ENCODE measurements at regions not wholly inside any gene's neighbourhood (a gene's known extent, or its start where the extent isn't known, plus 50 kb on each side); places are given as distances from the start of the nearest gene placed in this dataset.

DNA sequence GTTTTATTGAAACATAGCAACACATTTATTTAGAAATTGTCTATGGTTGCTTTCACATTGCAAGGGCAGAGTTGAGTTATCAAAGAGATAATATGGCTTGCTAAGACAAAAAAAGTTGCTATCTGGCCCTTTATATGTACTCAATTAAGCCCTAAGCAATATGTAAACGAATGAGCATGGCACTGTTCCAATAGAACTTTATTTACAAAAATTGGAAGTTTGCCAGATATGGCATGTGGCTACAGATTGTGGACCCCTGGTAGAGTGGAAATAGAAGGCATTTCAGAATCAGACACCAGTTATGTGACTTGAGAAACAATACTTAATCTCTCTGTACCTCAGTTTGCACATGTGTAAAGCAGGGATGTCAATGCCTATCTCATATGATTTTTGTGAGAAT is 515.6 kb upstream of the SGO1 start:
- no peak for DNase-seq (ENCODE audit: low read depth, low spot score)

DNA sequence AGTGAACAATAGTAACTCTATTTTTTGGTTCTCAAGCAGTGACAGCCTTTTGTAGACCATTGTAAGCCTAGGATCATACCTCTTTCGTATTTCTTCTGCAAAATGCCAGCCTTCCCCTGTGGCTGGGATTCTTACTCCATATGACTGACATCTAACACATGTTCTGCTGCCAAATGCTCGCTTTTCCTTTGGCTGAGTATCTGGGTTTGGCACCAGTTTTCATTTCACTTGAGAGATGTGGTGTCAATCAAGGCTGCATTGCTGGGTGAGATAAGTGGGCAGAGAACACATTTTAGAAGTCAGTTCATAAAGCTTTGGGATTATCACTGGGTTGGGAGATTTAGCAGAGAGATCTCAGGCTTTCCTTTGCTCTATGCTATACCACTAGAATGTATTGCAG is 514.7 kb upstream of the SGO1 start:
- no peak for DNase-seq (ENCODE audit: low read depth, low spot score)
- H3K4me3 ChIP-seq (ENCODE audit: low read length) = no peak overlapping the region

More for the DNA sequence above, 515.6 kb upstream of the SGO1 start:
- H3K4me3 ChIP-seq (ENCODE audit: low read length) = no peak overlapping the region

DNA sequence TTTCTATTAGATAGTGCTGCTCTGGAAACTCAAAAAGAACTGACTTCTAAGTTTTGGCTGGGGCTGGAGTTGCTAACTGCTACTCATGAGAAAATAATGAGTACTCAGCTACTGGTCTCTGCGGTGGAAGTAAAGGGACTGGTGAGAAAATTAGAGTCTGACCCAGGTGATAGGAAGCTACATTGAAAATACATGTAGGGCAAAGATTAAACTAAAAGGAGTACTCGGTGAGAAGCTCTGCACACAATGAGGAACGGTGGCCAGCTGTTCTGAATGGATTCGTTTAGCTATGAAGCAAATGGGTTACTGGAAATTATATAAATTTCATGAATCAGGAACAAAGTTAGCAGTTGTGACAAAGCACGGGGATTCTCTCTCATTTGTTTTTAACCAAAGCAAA is 512.9 kb upstream of the SGO1 start:
- no peak overlapping the region for H3K4me3 ChIP-seq (ENCODE audit: low read length)
- no peak for DNase-seq (ENCODE audit: low read depth, low spot score)

DNA sequence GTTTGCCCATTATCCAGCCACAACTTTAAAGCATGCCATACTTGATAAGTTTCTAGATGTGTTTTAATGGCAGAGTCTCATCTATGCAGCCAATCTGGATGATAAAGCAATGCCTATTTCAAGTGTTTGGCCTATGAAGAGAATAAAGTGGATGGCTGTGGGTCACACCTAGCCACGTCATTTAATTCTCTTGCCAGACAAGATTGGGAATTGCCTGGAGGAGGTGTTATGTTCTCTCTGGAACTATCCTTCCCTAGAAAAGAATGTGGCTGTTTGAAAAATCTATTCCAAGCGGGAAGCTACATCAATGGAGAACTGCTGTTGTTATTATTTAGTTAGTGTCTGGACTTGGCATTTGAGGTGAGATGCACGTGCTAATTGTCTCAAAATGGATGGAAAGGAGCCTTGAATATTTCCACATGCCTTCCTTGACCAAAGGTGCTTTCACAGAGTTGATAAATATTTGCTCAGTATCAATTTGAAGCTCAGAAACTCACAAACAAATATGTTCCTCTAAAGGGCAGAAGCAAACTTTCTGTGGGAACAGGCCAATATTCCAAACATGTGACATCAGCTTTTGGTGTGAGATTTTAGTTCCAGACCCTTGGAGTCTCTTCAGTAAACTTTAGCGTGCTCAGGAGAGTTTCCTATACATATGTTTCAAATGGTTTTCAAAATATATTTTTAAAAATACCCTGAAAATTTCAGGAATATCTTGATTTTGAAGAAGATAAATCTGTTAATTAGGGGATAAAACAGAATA is 510.6 kb upstream of the SGO1 start:
- DNase-seq (ENCODE audit: low read depth, low spot score) = no peak
- H3K4me3 ChIP-seq (ENCODE audit: low read length) = no peak overlapping the region

DNA sequence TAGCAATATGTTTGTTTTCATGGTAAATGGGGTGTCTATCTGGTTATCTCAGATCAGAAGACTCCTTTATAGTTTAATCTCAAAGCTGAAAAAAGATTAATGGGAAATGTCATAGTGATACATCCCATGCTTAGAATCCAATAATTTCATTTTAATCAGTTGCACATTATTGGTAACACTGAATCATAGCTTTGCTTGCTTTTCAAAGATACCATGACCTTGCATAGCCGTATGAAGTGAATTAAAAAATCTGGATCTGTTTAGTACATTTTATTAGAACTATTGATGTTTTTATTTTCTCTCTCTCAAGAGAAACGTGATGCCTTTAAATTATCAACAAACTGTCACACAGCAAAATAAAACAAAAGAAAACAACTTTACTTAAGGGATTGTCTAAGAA is 506.7 kb upstream of the SGO1 start:
- no peak overlapping the region for H3K4me3 ChIP-seq (ENCODE audit: low read length)
- DNase-seq (ENCODE audit: low read depth, low spot score) = no peak

DNA sequence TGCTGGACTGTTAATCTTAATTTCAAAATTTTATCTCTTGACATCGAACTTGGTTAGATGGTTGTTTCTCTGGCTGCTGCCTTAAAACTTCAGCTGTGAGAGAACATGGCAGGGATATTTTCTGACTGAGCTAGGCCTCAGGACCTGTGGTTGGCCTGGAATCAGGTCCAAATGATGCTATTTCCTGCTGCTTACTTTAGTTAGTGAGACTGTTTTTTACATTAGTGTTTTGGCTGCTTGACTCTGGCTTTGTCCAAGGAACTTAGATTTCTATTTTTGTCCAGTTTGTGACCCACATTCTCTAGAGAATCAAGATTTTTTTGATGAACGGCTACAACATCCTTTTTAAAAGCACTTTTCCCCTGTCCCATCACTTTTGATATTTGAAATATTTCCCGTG is 497.9 kb upstream of the SGO1 start:
- no peak for DNase-seq (ENCODE audit: low read depth, low spot score)

DNA sequence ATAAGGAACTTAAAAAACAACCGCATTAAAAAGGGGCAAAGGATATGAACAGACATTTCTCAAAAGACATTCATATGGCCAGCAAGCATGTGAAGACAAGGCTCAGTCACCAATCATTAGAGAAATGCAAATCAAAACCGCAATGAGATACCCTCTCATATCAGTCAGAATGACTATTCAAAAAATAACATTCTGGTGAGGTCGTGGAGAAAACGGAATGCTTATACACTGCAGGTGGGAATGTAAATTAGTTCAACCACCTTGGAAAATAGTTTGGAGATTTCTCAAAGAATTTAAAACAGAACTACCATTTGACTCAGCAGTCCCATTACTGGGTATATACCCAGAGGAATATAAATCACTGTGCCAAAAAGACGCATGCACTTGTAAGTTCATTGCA is 496.6 kb upstream of the SGO1 start:
- no peak overlapping the region for H3K4me3 ChIP-seq (ENCODE audit: low read length)
- no peak for DNase-seq (ENCODE audit: low read depth, low spot score)

More for the DNA sequence above, 497.9 kb upstream of the SGO1 start:
- no peak overlapping the region for H3K4me3 ChIP-seq (ENCODE audit: low read length)

DNA sequence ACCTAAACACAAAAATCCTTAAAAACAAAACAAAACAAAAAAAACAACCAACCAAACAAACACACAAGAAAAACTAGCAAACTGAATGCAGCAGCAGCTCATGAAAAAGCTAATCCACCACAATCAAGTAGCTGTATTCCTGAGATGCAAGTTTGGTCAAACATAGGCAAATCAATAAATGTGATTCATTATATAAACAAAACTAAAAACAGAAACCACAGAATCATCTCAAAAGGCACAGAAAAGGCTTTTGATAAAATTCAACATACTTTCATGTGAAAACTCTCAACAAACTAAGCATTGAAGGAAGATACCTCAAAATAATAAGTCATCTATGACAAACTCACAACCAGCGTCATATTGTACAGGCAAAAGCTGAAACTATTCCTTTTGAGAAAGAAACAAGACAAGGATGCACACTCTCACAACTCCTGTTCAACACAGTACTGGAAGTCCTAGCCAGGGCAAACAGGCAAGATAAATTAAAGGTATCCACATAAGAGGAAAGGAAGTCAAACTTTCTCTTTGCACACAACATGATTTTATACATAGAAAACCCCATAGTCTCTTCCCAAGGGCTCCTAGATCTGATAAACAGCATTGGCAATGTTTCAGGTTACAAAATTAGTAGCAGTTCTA is 495.1 kb upstream of the SGO1 start:
- DNase-seq (ENCODE audit: low read depth, low spot score) = no peak
- no peak overlapping the region for H3K4me3 ChIP-seq (ENCODE audit: low read length)

DNA sequence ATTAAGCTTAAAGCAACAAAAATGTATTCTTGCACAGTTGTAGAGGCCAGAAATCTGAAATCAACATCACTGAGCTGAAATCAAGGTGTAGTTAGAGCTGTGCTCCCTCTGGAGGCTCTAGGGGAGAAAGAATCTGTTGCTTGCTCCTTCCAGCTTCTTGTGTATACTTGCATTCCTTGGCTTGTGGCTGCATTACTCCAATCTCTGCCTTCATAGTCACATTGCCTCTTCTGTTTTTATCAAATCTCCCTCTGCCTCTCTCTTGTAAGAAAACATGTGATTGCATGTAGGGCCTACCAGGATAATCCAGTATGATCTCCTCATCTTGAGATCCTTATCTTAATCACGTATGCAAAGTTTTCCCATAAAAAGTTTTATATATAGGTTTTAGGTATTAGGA is 487.9 kb upstream of the SGO1 start:
- DNase-seq (ENCODE audit: low read depth, low spot score) = no peak
- H3K4me3 ChIP-seq (ENCODE audit: low read length) = no peak overlapping the region

DNA sequence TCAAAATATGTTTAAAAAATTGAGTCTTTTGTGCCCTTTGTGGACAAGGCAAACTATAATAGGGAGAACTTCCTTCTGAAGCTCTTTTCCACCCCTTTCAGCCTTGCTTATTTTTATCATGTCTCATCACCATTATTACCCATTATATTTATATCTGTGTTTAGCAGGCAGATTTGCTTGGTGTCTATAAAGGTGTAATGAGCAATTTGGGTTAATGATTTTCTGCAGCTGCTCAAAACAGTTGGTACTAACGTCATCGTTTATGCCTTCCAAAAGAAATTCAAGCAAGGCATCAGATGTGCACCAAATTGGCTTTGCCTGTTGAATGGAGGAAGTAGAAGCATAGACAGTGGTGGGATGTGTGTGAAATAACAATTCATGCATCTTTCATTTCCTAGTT is 483.7 kb upstream of the SGO1 start:
- no peak overlapping the region for H3K4me3 ChIP-seq (ENCODE audit: low read length)
- no peak for DNase-seq (ENCODE audit: low read depth, low spot score)

DNA sequence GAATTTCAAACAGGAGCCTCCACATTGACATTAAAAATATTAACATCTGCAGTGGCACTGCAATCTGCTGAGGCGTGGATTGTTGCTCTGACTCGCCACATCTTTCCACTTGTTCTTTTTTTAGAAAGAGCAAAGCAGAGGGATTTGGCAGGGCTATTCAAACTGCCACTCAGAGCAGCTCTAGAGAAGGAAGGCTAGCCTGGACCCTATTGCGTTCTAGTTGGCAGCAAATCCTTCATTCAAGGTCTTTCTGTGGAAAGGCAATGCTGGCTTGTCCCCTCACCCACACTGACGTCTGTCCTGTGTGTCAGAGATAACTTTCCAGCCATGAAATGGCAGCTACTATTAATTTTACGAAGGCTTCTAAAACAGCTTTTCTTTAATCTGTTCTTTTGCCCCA is 483.2 kb upstream of the SGO1 start:
- DNase-seq (ENCODE audit: low read depth, low spot score) = no peak
- no peak overlapping the region for H3K4me3 ChIP-seq (ENCODE audit: low read length)

DNA sequence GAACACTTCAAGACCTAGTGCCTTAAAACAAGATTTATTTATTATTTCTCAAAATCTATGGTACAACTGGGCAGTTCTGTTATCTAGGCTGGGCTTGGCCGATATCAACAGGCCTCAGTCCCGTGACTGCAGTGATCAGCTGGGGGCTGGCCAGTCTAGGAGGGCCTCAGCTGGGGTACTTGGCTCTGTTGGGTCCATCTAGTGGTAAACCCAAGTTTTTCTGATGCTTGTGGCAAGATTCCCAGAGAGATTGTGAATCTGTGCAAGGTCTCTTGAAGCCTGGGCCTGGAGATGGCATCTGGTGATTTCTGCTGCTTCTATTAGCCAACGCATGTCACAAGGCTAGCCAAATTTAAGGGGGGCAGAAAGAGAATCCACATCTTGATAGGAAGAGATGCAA is 482.4 kb upstream of the SGO1 start:
- no peak overlapping the region for H3K4me3 ChIP-seq (ENCODE audit: low read length)
- no peak for DNase-seq (ENCODE audit: low read depth, low spot score)

DNA sequence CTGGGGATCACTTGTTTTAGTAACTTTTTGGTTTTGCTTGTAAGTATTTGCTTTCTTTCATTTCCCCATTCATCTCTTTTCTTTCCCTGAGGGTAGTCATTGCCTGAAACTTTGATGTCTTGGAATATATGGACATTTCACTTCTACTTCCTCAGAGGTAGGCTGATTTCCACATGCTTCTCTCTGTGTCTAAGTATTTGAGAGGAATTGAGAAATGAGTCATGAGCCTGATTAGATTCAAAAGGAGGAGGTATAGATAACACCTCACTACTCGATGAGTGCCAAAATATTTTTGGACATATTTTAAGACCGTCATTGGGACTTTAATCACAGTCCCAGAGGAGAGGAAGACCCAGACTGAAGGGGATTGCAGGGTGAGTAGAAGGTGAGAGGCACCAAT is 480.1 kb upstream of the SGO1 start:
- no peak for DNase-seq (ENCODE audit: low read depth, low spot score)
- no peak overlapping the region for H3K4me3 ChIP-seq (ENCODE audit: low read length)

DNA sequence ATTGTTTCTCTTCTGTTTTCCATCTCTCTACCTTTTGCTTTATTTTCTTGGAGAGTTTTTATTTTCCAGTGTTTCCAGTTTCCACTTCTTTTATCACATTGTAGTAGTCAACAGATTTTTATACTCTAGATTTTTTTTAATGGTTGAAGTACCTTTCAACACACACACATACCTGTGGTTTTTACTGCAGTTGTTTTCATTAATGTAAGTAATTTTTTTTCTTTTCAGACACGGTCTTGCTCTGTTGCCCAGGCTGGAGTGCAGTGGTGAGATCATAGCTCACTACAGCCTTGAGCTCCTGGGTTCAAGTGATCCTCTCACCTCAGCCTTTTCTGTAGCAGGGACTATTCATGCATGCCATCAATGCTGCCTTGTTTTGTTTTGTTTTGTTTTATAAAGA is 472.5 kb upstream of the SGO1 start:
- H3K4me3 ChIP-seq (ENCODE audit: low read length) = no peak overlapping the region
- DNase-seq (ENCODE audit: low read depth, low spot score) = no peak

DNA sequence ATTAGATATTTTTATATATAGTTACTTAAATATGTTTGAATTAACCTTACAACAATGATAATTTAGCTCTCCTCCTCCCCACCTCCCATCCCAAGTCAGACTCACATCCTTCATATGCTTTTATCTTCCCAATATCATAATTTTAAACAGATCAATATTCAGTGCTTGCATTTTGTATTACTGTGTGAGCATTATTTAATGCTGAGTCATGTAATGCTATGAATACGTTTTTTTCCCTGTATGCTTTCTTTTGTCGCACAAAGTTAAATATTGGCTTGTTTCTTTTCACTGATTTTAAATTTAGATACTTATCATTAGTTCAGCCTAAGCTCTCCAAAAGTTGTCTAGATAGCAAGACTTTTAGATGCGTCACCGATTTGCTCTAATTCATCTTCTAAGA is 471.6 kb upstream of the SGO1 start:
- H3K4me3 ChIP-seq (ENCODE audit: low read length) = no peak overlapping the region

DNA sequence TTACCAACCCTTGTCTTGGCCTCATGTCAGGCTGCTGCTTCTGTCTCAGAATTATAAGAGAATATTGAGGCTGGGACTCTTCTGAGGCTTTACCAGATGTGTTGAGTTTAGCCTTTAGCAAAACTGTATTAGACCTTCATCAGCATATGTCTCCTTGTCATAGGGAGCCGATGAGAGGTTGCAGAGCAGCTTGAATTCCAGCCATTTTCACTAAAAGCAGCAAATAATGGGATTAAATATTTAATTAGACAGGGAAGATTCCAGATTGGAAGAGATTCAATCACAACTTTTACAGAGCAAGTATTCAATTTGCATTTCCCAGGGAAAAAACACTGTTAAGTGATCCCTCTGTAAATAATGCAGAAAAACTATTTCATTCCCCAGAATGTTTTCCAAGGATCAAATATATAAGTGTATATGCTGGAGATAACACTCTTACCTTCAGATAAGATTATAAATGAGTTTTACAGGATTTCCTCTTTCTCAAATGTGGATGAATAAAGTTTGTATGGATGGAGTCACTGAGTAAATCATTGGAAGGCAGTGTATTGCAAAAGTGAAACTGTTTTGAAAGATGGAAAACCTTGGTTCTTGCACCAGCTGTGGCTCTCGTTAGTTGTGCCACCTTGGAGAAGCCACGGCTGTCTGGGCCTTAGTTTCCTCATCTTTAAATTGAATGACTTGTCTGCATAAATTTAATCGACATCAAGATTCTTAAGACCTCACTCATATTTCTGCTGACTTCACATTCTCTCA is 466.4 kb upstream of the SGO1 start:
- no peak for DNase-seq (ENCODE audit: low read depth, low spot score)
- no peak overlapping the region for H3K4me3 ChIP-seq (ENCODE audit: low read length)

More for the DNA sequence above, 471.6 kb upstream of the SGO1 start:
- no peak for DNase-seq (ENCODE audit: low read depth, low spot score)

DNA sequence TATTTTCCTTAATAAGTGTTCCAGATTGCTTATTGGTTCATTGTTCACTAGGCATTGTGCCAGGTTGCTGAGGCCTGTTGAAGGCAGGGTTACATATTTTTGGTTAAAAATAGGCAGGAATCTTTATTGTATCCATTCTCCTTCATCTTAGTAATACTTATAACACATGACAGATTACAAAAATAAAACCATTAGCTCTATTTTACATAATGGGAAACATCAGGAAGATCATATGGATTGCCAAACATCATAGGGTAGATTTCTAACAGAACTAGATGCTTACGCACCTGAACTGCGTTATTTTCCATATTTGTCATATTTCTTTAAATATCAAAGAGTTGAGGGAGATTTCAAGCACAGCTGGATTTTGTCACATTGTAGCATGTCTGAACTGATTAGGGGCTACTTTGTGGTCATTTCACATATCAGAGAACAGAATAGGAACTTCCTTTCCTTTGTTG is 462.9 kb upstream of the SGO1 start:
- H3K4me3 ChIP-seq (ENCODE audit: low read length) = no peak overlapping the region
- no peak for DNase-seq (ENCODE audit: low read depth, low spot score)

DNA sequence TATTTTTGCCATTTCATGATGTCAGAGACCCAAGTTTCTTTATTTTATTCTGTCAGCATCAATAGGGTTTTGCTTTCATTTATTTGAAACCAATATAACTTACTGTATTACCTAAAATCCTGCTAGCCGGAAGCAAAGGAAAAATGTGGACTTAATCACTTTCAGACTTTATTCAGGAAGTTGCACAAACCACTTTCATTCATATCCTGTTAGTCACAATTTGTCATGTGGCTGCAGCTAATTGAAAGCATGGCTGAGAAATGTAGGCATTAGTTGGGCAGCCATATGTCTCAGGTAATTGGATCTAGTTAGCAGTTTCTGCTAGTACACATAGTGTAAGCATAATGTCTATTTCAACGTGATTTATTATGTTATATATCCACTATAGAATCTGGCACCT is 462.3 kb upstream of the SGO1 start:
- no peak for DNase-seq (ENCODE audit: low read depth, low spot score)
- no peak overlapping the region for H3K4me3 ChIP-seq (ENCODE audit: low read length)

DNA sequence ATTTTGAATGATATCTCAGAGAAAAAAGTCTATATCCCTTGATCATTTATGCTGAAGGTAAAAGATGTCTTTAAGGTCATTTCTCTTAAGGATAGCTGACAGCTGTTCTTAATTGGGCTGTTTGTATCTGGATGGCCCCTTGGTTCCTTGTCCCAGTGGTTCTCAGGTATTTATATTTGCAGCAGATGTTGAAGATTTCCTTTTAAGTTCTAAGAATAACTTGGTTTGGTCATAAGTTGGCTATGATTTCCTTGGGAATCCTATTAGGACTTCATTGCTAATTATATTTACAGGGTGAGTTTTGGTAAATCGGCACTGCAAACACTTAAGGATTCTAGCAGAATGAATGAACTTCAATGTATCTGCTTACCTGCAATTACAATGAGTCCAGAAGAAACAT is 460.4 kb upstream of the SGO1 start:
- DNase-seq (ENCODE audit: low read depth, low spot score) = no peak
- H3K4me3 ChIP-seq (ENCODE audit: low read length) = no peak overlapping the region

DNA sequence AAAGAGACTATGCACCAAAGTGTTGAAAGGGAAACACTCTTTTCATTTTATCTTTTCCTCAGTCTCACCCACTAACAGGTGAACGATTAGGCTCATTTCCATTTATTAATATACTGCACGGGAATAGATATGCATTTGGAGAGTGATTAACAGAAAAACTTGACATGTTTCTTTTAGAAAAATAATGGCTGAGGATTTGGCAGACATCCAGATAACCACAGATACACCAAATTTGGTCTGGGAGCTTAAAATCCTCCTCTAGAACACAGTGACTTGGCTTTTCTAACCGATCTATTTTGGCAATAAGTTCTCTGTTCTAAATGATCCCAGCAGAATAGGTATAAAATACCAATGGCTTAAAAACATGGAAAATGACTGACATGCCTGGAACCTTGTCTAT is 459.3 kb upstream of the SGO1 start:
- DNase-seq (ENCODE audit: low read depth, low spot score) = no peak
- no peak overlapping the region for H3K4me3 ChIP-seq (ENCODE audit: low read length)
